HCT116 (cell line): ENCODE measurements at regions not wholly inside any gene's neighbourhood (a gene's known extent, or its start where the extent isn't known, plus 50 kb on each side); places are given as distances from the start of the nearest gene placed in this dataset.

ENCODE experiments used
- ATAC-seq: fragments of 200-7000 bp; cut with Tn5 transposase; 2 replicates; pipeline ENCODE4 v1.9.1; 2020; ENCODE audit warnings: mild to moderate bottlenecking, moderate library complexity
- BruUV-seq: library from RNA; stranded (reverse); fragments of 400-500 nt; replicated peaks from 2 replicates; lab custom pipeline; 2021; lab: Mats Ljungman, UMichigan
- CTCF ChIA-PET: fragments of 300-600 bp; sonication (Branson Sonifier 250); formaldehyde crosslinking; loops from one replicate; lab custom pipeline; 2021; ENCODE audit warnings: antibody characterized with exemption; lab: Charles Lee
- POLR2A ChIA-PET: fragments of 300-600, 350-600 bp; sonication (Branson Sonifier 250); formaldehyde crosslinking; loops from one replicate; lab custom pipeline; 2021; ENCODE audit warnings: antibody characterized with exemption; lab: Charles Lee
- RAD21 ChIA-PET, 2 experiments: fragments of 300-600 bp; sonication (Branson Sonifier 250); formaldehyde crosslinking; loops; one replicate each; lab custom pipeline; 2023; ENCODE audit warnings: low total read pairs in 2 of 2; ENCODE audit not compliant: uncharacterized antibody in 2 of 2, unreplicated experiment in 2 of 2, low non-redundant PET in 1 of 2; lab: Charles Lee
- DNase-seq: peaks from one replicate; pipeline ENCODE4 v3.0.0-alpha.2; 2010; ENCODE audit warnings: low read depth, low spot score
- H2AFZ ChIP-seq: fragments of 200-600 bp; shearing (Covaris generic), sonication (generic); 2 replicates; pipeline ENCODE4 v1.6.1; 2017; ENCODE audit warnings: low read depth, mixed run types, mixed read lengths, antibody characterized with exemption, low read length; ENCODE audit not compliant: poor library complexity, severe bottlenecking
- H3K27ac ChIP-seq: 2 replicates; pipeline ENCODE4 v1.5.1; 2012; ENCODE audit warnings: low read depth, low read length
- H3K27me3 ChIP-seq: fragments of 200-600 bp; sonication (generic); 2 replicates; pipeline ENCODE4 v1.6.1; 2016; ENCODE audit warnings: mixed run types, low read length, mixed read lengths; ENCODE audit not compliant: insufficient read depth
- H3K36me3 ChIP-seq, 2 experiments: fragments of 200-500 bp in 1 of 2; fragments of 200-600 bp in 1 of 2; sonication (Bioruptor generic) in 1 of 2; sonication (generic) in 1 of 2; 2 replicates each; pipeline versions ENCODE4 v1.5.1 to v1.6.1; 2014 to 2016; ENCODE audit warnings: low read length in 2 of 2, inconsistent platforms in 1 of 2, mixed read lengths in 1 of 2, mixed run types in 1 of 2; ENCODE audit not compliant: insufficient read depth in 2 of 2, control insufficient read depth in 1 of 2
- H3K4me1 ChIP-seq, 2 experiments: fragments of 200-600 bp in 1 of 2; sonication (generic) in 1 of 2; 2 replicates each; pipeline versions ENCODE4 v1.5.1 to v1.6.1; 2012 to 2017; ENCODE audit warnings: low read length in 2 of 2, inconsistent platforms in 1 of 2, mild to moderate bottlenecking in 1 of 2, mixed read lengths in 1 of 2, mixed run types in 1 of 2, moderate library complexity in 1 of 2; ENCODE audit not compliant: insufficient read depth in 2 of 2, control insufficient read depth in 1 of 2
- H3K4me2 ChIP-seq: fragments of 200-600 bp; sonication (generic); 2 replicates; pipeline ENCODE4 v1.6.1; 2017; ENCODE audit warnings: mixed run types, low read length, mixed read lengths
- H3K4me3 ChIP-seq, 2 experiments: fragments of 200-600 bp in 1 of 2; sonication (generic) in 1 of 2; replicated peaks in 1 of 2; 2 replicates each; pipeline ENCODE4 v1.5.1; 2011 to 2016; ENCODE audit warnings: low read length in 2 of 2, control low read depth in 1 of 2, low read depth in 1 of 2, mild to moderate bottlenecking in 1 of 2, mixed read lengths in 1 of 2, mixed run types in 1 of 2
- H3K79me2 ChIP-seq: fragments of 200-600 bp; sonication (generic); 2 replicates; pipeline ENCODE4 v1.6.1; 2017; ENCODE audit warnings: mild to moderate bottlenecking, mixed run types, low read length, moderate library complexity, mixed read lengths; ENCODE audit not compliant: insufficient read depth
- H3K9ac ChIP-seq: fragments of 200-600 bp; sonication (generic); 2 replicates; pipeline ENCODE4 v1.6.1; 2016; ENCODE audit warnings: low read length, mixed read lengths
- H3K9me2 ChIP-seq: fragments of 200-600 bp; sonication (generic), shearing (Covaris generic); 2 replicates; pipeline ENCODE4 v1.6.1; 2017; ENCODE audit warnings: mixed run types, mild to moderate bottlenecking, moderate library complexity; ENCODE audit not compliant: insufficient read depth
- H3K9me3 ChIP-seq, 2 experiments: fragments of 200-500 bp in 1 of 2; fragments of 200-600 bp in 1 of 2; sonication (Bioruptor generic) in 1 of 2; sonication (generic) in 1 of 2; 2 replicates each; pipeline ENCODE4 v1.6.1; 2014 to 2017; ENCODE audit warnings: low read length in 2 of 2, mixed read lengths in 2 of 2, inconsistent platforms in 1 of 2, low read depth in 1 of 2, mild to moderate bottlenecking in 1 of 2, mixed run types in 1 of 2, moderate library complexity in 1 of 2; ENCODE audit not compliant: control insufficient read depth in 1 of 2, insufficient read depth in 1 of 2
- H4K20me1 ChIP-seq: fragments of 200-600 bp; sonication (generic), shearing (Covaris generic); 2 replicates; pipeline ENCODE4 v1.6.1; 2017; ENCODE audit warnings: mixed run types, mild to moderate bottlenecking, moderate library complexity; ENCODE audit not compliant: insufficient read depth
- CBX3 ChIP-seq: IDR thresholded peaks from 2 replicates; pipeline ENCODE4 v1.6.1; 2012; ENCODE audit warnings: low read depth
- EGR1 ChIP-seq: IDR thresholded peaks from 2 replicates; pipeline ENCODE4 v1.6.1; 2012; ENCODE audit warnings: low read depth
- EZH2 ChIP-seq: fragments of 200-600 bp; sonication (generic); IDR thresholded peaks from 2 replicates; pipeline ENCODE4 v1.6.1; 2017; ENCODE audit warnings: antibody characterized with exemption, mixed run types
- EZH2phosphoT487 ChIP-seq: fragments of 200-600 bp; IDR thresholded peaks from 2 replicates; pipeline ENCODE4 v1.6.1; 2018; ENCODE audit warnings: antibody characterized with exemption, borderline replicate concordance
- FOSL1 ChIP-seq: IDR thresholded peaks from 2 replicates; pipeline ENCODE4 v1.6.1; 2012; ENCODE audit warnings: low read depth
- JUND ChIP-seq: IDR thresholded peaks from 2 replicates; pipeline ENCODE4 v1.6.1; 2012
- POLR2AphosphoS5 ChIP-seq: IDR thresholded peaks from 2 replicates; pipeline ENCODE4 v1.6.1; 2011; ENCODE audit warnings: mild to moderate bottlenecking, low read depth, low read length, moderate library complexity
- REST ChIP-seq: IDR thresholded peaks from 2 replicates; pipeline ENCODE4 v1.6.1; 2012; ENCODE audit warnings: low read depth
- SIN3A ChIP-seq: IDR thresholded peaks from 2 replicates; pipeline ENCODE4 v1.6.1; 2012; ENCODE audit warnings: low read depth
- SP1 ChIP-seq: IDR thresholded peaks from 2 replicates; pipeline ENCODE4 v1.6.1; 2012; ENCODE audit warnings: low read depth
- SRF ChIP-seq: IDR thresholded peaks from 2 replicates; pipeline ENCODE4 v1.6.1; 2012; ENCODE audit warnings: low read depth
- TCF7L2 ChIP-seq: IDR thresholded peaks from 2 replicates; pipeline ENCODE4 v1.7.0; 2011; ENCODE audit warnings: borderline replicate concordance, inconsistent platforms; ENCODE audit not compliant: insufficient read depth, insufficient read length; ENCODE audit errors: extremely low read depth
- YY1 ChIP-seq: IDR thresholded peaks from 2 replicates; pipeline ENCODE4 v1.6.1; 2011; ENCODE audit warnings: low read length, low read depth, moderate library complexity, mild to moderate bottlenecking; ENCODE audit not compliant: insufficient replicate concordance; ENCODE audit errors: extremely low read depth
- ZNF274 ChIP-seq: fragments of 200-500 bp; sonication (Bioruptor generic); IDR thresholded peaks from 2 replicates; pipeline ENCODE4 v1.6.1; 2014; ENCODE audit warnings: mild to moderate bottlenecking, low read depth, low read length, inconsistent platforms
- intact Hi-C: fragments of 100-400 bp; cut with micrococcal nuclease; formaldehyde crosslinking; loops from 2 replicates; pipeline ENCODE4 v1.10.0; 2022
- TF ChIP-seq, protein P1 (sequence below): IDR thresholded peaks from 2 replicates; pipeline ENCODE4 v1.6.1; 2012
- TF ChIP-seq, protein P2 (sequence below): IDR thresholded peaks from 2 replicates; pipeline ENCODE4 v1.6.1; 2012

DNA sequence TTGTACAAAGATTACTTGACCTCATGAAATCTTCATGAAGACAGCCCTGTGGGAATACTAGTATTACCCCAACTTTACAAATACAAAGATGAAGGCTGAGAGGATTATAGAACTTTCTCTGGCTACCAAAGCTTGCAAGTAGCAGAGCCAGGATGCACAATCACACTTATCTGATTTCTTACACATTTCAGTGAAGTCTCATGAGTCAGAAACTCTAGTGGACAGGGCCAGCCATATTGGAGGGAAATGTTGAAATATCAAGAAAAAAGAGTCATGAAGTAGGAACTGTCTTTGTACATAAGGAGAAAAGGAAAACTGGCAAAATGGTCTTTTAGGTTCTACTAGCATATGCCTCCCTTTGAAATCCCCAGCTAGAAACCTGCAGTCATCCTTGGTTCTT lies 369.6 kb upstream of the WWC1 start:
- H3K9me2 ChIP-seq: no peaks in the 10 kb centered on the region
- H3K27me3 ChIP-seq: peaks cover 32% of the 10 kb centered on the region
- no peaks in the 10 kb centered on the region for H4K20me1 ChIP-seq
- H3K79me2 ChIP-seq: no peaks in the 10 kb centered on the region
- H3K9ac ChIP-seq: no peak overlapping the region
- no peak overlapping the region for H3K27ac ChIP-seq
- ATAC-seq: no peak
- H3K4me3 ChIP-seq: no peak overlapping the region
- TF ChIP-seq SP1 (no peak), ZNF274 (no peak)
- no peaks in the 10 kb centered on the region for H3K9me3 ChIP-seq
- intact Hi-C loops: no loop called here
- H3K4me1 ChIP-seq: no peaks in the 10 kb centered on the region
- POLR2A ChIA-PET: no interaction called here
- H2AFZ ChIP-seq: no peak overlapping the region
- H3K36me3 ChIP-seq: no peaks in the 10 kb centered on the region
- H3K4me2 ChIP-seq: no peak overlapping the region
- BruUV-seq: no TSS peak
- RAD21 ChIA-PET: no interaction called here
- CTCF ChIA-PET: no interaction called here
- no peak for DNase-seq

DNA sequence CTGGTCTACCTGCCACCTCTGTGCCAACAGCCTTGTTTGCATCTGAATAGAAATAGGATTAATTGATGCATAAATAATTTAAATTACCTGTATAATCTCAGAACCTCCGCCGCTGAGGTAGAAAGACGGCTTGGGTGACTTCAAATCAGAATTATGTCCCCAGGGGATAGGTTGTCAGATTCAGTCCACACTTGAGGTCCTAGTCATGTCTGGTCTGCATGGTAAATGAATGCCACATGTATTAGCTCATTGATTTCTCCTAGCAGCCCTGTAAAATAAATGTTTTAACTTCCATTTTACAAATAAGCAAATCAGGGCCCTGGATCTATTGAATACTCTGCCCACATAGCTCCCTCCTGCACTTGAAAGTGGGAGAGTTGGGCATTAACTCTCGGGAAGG lies 368.0 kb upstream of the WWC1 start:
- Histone ChIP-seq H3K27ac (no peak overlapping the region), H3K79me2 (no peaks in the 10 kb centered on the region), H3K27me3 (peaks cover 25% of the 10 kb centered on the region), H3K9me2 (no peaks in the 10 kb centered on the region), H3K4me2 (no peak overlapping the region), H3K9ac (no peak overlapping the region), H3K9me3 (no peaks in the 10 kb centered on the region), H3K4me3 (no peak overlapping the region), H3K36me3 (no peaks in the 10 kb centered on the region), H2AFZ (no peak overlapping the region), H3K4me1 (no peaks in the 10 kb centered on the region), H4K20me1 (no peaks in the 10 kb centered on the region)
- ATAC-seq (no peak), DNase-seq (no peak)
- BruUV-seq: no TSS peak
- RAD21 ChIA-PET: no interaction called here
- CTCF ChIA-PET: no interaction called here
- POLR2A ChIA-PET: no interaction called here
- intact Hi-C loops: no loop called here
- TF ChIP-seq POLR2AphosphoS5 (no peak), EGR1 (no peak), REST (no peak), ZNF274 (no peak), EZH2 (no peak), SRF (no peak), SP1 (no peak), JUND (no peak), FOSL1 (no peak), EZH2phosphoT487 (no peak), CBX3 (no peak), SIN3A (no peak), YY1 (no peak), TCF7L2 (no peak)
- TF ChIP-seq, protein P1, sequence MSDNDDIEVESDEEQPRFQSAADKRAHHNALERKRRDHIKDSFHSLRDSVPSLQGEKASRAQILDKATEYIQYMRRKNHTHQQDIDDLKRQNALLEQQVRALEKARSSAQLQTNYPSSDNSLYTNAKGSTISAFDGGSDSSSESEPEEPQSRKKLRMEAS: no peak
- TF ChIP-seq, protein P2, sequence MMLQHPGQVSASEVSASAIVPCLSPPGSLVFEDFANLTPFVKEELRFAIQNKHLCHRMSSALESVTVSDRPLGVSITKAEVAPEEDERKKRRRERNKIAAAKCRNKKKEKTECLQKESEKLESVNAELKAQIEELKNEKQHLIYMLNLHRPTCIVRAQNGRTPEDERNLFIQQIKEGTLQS: no peak
